ENCODE measurements at regions not wholly inside any gene's neighbourhood (a gene's known extent, or its start where the extent isn't known, plus 50 kb on each side); places are given as distances from the start of the nearest gene placed in this dataset.
"Not testable (repeated sequence)": the region's sequence is repeated elsewhere in the genome, so short reads cannot be mapped to it uniquely, and the experiment has no call there.

DNA sequence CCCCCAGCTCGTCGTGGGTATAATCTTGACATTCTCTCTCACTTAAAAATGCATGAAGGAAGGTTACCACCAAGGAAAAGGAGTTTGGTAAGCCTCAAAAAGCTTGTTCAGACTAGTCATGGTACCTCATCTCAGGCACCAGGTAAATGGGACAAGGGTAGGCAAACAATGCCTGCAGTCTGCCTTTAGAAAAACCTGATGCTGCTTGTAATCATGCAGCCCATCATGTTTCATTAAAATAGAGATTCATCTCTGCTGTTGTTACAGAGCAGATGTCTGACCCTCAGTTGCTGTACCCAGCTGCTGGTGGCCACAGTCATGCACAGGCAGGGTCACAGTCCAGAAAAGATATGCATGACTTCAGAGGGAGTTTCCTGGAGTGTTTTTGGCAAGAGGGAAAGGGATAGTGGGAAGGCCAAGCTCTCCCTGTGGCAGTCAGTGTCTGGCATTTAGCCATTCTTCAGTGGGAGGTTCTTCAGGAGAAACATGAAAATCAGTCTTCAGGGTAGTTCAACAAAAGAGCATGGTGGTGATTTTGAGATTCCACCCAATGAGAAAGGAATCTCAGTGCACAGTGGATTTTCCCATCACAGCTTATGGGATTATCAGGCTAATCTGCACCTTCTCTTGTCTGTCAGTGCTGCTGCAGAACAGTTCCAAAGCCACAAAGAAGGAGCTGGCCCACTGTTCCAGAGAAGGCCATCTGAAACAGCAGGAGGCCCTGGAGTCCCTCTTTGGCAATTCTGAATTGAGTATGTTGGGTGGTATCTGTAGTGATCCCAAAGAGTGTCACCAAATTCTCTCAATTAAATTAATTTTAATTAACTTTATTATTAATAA is 202.7 kb upstream of the FRMD6 start:
- DNase-seq: no peak

DNA sequence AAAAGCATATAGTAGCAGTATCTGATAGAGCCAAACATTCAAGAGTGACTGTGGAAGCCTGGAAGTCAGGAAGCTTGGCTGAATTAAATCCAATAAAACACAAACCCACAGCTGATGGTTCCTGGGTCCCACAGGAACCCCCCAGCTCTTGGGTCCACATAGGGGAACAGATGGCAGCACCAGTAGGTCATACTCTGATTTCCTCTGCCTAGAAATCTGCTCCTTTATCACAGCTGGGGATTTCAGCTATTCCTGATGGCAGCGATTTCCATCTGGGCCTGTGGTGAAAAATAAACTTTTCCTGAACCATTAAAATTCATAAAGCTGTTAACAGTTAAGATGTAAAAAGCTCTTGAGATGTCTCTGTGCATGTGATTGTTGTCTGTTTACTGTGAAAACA is 202.0 kb upstream of the FRMD6 start:
- no peak for DNase-seq

DNA sequence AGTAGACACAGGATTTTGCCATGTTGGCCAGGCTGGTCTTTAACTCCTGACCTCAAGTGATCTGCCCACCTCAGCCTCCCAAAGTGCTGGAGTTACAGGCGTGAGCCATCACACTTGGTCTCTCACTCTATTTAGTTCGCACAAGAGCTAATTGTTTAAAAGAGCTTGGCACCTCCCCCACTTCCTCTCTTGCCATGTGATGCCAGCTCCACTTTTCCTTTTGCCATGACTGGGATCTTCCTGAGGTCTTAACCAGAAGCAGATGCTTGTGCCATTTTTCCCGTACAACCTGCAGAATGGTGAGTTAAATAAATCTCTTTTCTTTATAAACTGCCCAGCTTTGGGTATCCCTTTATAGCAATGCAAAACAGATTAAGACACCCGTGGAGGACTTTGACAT is 200.1 kb upstream of the FRMD6 start:
- DNase-seq: no peak

DNA sequence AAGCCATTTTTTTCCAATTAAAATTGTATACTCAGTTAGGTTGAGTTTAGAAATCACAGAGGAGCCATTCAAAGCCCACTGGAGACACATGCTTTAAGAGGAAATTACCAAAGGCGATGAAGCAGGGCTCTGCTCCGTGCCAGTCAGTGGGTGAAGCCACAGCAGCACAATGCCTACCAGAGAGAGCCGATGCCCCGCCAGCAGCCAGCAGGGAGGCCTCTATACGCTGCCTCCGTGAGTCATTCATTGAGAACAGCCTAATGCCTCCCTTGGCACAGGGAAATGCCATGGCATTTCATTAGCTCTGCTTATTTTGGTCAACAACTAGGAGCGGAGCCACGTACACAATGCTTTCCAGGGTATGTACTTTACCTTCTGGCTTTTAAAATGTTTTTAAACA is 197.8 kb upstream of the FRMD6 start:
- no peak for DNase-seq

DNA sequence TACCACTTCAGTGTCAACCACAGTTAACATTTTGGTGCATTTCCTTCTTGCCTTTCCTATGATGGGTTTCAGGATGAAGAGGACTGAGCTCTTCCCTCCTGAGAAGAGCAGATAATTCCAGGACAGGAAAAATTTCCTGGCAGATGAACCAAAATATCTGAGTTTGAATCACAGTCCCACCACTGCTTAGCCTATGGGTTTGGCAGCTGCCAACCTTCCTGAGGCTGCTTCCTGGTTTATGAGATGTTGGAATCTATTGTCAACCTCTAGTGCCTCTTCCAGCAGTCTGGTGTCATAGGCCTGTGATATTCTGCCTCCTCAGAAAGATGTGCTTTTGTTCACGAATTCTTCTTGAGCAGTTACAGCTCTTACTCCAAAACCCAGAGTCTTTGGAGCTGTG is 197.4 kb upstream of the FRMD6 start:
- no peak for DNase-seq

DNA sequence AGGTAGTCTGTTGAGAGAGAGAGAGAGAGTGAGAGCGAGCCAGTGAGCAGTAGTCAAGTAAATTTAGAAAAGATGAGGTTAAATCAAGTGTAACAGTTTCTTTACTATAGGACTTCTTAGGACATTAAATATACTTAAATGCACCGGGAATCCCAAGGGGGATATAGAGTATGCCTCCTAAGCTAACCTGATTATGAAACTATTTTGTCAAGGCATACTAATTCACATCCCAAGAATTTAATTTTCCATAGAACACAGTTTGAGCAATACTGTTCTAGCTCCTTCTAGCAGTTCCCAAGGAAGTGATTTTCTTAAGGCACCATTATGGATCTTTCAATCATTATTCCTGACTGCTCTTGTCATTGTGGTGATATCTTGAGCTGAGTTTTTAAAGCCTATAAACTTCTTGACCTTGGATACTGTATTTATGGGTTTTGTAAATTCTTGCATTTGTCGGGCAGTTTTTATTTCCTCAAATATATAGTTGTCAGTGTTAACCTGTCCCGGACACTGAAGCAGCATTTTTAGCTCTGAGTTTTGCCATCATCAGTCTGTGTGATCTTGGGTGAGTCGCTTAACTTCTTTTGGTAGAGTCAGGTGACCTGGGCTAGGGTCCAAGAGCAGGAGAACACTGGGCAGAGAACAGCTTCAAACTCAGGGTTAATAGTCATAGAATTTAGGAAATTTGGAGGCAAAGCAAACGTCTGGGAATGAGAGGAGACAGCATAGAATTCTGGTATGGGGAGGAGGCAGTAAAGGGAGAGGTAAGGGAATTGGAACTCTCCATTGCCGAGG is 196.5 kb upstream of the FRMD6 start:
- no peak for DNase-seq

DNA sequence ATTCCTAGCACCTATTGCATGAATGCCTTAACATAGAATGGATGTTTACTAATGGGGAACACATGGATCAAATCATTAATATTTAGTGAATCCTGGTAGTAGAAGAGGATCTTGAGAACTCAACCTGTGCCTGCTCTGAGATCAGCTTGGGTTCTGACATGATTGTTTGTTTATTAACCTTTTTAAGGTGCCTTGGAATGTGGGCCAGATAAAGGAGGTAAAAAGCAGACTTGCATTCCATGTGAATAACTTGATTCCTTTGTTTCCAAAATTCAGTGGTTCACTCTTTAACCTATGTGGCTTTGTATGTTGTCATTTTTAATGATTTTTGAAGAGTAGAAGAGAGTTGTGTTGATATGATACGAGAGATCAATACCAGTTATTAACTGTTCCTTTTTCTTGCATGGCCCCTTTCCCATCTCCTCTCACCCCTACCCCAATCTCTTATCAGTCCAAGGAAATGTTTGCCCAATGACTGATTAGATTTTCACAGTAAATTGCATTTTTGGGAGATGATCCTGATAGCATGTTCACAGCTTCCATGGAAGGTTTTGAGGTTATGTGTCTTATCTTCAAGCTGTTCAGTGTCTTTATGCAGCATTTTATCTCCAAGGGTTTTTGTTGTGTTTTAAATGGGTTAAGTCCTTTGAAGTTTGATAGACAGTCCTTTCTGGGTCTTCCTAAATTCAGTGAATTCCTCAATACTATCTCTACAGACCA is 193.7 kb upstream of the FRMD6 start:
- no peak for DNase-seq

DNA sequence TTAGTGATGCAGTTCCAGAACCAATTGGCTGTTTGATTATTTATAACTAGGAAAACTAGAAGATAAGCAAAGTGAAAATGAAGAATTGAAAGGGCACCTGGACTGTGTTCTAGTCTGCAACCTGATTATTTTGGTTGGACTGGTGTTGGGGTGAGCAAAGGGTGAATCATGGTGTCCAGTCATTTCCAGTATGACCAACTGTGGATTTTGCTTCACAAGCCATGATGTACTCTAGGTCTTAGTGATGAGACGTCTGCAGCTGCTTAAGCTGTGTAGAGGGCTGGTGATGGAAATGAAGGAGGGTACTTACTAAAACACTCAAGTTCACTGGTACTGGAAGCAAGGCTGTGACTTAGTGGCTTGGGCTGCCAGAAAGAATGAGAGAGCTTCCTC is 193.2 kb upstream of the FRMD6 start:
- DNase-seq: no peak

DNA sequence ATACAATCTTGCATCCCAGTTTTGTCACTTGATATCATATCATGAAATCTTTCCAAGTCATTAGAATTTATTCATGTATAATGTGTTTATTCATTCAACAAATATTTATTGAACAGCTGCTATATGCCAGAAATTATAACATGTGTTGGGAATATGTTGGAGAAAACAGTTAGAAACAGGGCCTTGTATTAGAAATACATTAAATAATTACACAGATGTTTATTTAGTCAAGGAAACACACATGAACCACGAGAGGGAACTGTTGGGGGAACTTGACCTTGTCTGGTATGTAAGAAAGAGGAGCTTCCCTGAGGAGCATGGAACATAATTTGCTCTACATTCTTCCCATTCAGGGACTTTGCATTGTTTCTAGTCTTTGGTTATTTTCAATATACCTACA is 191.7 kb upstream of the FRMD6 start:
- DNase-seq: no peak

DNA sequence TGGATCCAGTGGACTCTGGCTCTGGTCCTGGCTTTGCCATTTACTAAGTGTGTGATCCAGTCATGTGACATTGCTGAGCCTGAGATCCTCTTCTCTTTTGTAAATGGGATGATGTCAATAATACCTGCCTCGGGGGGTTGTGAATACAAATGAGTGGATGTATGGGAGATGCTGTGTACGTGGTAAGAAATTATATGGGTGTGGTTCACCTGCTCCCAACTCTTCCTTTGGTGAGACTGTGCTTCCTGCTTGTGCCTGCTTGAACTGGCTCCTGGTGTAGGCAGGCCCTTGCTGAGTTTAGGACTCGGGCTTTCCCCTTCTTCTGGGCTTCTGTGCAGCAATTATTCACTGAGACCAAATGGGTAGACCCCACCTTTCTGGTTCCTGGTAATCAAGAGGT is 189.5 kb upstream of the FRMD6 start:
- DNase-seq: no peak

DNA sequence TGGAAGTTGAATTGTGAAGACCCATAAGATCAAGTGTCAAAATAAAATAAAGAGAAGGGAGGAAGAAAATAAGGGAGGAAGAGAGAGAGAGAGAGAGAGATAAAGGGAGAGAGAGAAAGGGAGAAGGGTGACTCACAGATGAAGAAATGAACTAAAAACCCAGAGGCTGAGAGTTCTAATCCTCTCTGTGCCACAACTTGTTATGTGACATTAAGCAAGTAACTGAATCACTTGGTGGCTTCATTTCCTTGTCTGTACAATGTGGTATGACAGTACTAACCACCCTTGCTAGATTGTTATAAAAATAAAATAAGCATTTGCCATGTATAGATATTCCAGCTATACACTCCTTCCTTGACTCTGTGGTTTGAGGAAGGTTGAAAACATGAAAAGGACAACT is 189.0 kb upstream of the FRMD6 start:
- DNase-seq: no peak

DNA sequence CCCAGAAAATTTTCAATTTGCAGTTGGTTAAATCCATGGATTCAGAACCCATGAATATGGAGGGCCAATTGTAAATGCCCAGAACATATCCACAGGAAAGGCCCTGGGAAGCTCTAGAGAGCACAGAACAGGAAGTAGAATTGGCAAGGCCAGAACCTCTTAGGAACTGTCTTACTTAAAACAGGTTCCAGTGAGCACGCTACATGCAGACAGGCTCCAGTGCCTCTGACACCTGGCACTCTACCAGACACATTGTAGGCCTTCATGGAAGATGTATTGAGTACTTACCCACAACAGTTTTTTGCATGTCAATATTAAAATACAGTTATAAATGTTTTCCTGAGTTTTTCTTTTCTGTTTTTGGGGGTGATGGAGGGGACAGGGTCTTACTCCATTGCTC is 188.2 kb upstream of the FRMD6 start:
- DNase-seq: no peak

DNA sequence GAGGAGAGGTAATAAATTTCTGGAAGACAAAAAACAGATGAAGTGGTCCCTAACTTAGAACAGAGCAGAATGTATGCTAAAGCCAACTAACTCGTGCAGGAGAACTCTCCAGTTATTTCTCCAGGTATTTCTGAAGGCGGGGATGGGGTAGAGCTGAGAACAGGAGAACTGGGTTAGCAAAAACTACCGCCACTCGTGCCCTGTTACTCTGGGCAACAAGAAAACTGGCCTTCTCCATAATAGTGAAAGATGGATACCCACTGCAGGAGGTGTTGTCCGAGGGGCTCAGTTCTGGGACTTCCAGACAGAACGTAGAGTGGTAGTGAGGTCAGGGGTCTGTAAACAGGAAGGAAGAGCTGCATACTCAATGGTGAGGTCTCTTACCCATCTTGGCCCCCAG is 187.3 kb upstream of the FRMD6 start:
- DNase-seq: no peak

DNA sequence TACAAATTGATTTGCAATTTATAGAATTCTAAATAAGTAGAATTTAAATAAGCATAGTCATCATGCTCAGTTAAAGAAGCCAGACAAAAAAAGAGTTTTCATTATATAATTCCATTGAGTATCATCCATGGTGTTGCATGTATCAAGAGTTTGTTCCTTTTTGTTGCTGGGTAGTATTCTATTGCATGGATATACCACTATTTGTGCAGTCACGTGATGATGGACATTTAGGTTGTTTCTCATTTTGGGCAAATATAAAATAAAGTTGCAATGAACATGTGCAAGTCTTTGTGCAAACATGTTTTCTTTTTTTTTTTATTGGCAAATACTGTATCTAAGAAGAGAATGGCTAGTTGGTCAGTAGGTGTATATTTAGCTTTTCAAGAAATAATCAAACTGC is 186.2 kb upstream of the FRMD6 start:
- DNase-seq: no peak

DNA sequence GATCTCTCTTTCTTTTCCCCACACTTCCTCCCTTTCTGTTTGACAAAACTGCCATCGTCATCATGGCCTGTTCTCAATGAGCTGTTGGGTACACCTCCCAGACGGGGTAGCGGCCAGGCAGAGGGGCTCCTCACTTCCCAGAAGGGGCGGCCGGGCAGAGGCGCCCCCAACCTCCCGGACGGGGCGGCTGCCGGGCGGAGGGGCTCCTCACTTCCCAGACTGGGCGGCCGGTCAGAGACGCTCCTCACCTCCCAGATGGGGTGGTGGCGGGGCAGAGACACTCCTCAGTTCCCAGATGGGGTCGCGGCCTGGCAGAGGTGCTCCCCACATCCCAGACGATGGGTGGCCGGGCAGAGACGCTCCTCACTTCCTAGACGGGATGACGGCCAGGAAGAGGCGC is 184.3 kb upstream of the FRMD6 start:
- not testable (repeated sequence) for DNase-seq

DNA sequence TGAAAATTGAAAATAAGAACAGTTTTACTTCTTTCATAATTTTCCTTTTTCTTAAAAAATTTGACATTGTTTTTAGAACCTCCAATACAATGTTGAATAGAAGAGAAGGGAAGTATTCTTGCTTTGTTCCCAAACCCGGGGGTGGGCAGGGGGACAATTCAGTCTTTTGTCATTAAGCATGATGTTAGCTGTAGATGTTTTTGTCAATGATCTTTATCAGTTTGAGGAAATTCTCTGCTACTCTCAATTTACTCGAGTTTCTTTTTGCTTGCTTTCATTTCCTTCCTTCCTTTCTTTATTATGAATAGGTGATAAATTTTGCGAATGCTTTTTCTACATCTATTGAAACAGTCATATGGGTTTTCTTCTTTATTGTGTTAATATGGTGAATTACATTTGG is 183.2 kb upstream of the FRMD6 start:
- DNase-seq: no peak

DNA sequence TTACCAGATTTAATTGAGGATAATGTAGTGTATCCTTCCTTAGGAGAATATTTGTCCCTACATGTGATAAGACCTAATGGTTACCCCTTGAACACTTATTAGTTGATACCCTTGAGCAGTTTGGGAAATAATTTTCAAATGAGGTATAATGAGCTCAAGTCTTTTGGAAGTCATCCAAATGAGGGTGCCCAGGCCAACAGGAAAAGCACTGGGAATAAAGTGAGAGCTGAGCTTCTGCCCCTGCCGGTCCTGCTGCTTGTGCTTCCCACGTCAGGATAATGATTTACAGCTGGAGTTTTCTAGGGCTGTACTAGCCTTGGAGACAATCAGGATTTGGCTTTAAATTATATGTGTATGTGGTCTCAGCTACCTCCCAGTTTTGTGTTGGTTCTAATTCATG is 178.8 kb upstream of the FRMD6 start:
- no peak for DNase-seq

DNA sequence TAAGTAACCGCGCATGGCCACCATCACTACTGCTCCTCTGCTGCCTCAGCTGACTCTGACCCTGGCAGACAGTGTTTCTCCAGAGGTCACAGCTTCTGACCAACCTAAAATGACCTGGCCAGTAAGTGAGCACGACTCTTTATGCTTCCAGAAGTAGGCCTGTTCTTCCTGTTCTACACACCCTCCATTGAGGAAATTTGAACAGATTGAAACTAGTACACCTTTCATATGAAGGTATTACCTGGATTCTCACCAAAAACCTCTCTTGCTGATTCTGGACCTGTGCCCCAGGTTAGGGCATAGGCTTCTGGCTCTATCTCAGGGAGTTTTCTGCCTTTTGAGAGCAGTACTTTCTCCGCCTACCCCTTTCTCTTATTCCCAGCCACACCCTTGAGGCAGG is 178.4 kb upstream of the FRMD6 start:
- no peak for DNase-seq

DNA sequence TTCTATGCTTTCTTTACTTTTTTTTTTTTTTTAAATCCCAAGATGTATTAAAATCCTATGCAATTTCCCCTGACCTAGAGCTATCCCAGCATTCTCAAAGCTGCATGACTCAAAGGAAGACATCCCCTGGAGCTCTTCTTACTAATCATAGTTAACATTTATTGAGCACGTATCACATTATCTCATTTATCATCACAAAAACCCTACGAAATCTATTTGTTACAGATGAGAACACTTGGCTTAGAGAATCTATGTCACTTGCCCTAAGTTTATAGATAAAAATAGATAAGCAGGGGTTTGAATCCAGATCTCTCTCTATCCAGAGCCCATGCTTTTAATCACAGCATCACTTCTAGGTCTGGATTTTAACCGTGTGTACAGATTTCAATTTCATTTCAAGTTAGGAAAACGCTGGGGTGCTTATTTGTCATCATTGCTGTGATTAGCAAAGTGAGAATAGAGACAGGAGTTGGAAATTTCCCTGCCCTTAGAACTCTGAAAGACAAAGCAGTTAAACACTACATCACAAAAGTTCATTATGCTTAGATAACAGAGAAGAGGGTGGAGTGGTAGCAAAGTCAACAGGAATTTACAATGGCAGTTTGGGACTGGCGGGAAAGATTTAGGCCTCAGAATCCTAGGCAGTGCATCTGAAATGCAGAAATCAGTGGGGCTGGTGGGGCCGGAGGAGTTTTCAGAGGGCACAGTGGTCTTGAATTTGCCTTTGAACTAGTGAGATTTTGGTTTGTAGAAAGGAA is 177.7 kb upstream of the FRMD6 start:
- DNase-seq: no peak

DNA sequence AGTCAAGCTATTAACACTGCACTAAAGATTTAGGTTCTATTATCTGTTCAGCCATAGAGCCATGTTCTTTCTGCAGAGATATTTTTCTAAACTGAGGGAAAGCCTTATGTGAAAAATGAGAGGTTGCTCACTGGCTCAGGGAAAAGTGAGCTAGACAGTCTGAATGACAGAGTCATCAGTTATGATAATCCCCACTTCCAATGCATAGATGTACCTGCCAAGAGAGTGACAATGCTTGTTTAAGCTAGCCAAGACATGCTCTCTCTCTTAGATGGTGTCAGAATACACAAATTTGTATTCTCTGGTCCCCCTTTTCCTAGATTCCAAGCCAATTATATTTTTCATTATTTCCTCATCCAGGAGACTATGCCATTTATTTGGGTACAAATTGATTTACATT is 176.9 kb upstream of the FRMD6 start:
- DNase-seq: no peak

DNA sequence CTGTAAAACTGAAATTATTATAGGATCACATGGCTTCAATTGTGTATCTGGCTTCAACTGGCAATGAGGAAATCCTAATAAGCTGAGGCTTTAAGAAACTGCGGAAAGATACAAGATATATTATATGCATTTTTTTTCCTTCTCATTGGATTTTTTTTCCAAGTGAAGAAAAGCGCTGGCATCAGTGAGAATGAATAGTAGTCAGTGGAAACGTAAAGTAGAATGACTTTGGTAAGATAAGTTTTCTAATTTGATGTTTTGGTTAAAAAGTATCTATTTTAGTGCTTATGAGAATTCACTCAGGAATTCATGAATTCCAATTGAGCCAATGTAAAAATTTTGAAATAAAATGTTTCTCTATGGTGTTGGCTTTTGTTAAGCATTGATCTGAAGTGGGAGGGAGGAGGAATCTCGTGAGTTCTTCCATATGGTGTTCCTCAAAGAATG is 173.5 kb upstream of the FRMD6 start:
- DNase-seq: no peak

DNA sequence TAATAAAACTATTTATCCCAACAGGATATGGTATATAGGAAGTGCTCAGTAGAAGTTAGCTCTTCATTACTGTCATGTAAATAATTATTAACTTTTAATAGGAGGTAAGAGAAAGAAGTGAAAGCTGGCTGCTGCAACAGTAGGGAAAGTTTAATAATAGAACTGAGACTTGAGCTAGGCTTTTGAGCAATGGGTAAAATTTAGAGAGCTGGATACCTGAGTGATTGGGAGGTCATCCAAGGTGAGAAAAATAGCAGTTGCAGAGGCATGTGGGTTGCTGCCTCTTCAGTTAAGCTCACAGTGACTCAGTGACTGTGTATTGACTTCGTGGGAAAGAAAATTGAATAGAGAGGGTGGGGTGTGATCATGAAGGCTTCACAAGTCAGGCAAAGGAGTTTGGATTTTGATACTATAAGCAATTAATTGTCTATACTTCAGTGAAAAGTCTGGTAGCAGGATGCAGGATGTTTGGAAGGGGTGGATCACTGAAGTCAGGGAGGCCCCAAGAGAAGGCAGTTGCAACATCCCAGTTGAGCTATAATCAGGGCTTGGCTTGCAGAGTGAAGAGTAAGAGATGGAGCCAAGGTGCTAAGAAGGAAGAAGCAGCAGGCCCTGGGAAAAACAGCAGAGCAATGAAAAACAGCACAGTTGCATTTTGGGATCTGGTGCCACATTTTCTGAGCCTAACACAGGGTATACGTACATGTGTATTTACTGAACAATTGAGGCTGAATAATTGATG is 172.0 kb upstream of the FRMD6 start:
- DNase-seq: no peak

Measured in T-helper 9 cell (primary cell).